ENCODE measurements at regions not wholly inside any gene's neighbourhood (a gene's known extent, or its start where the extent isn't known, plus 50 kb on each side); places are given as distances from the start of the nearest gene placed in this dataset.

- TF ChIP-seq POLR2A (IDR thresholded peaks at IDR 0.05; ENCODE audit: borderline replicate concordance, extremely low read depth, insufficient read depth, insufficient read length) (no peak), SRF (IDR thresholded peaks at IDR 0.05; ENCODE audit: low read depth) (no peak), CTCF (IDR thresholded peaks at IDR 0.05 in 2 of 3, conservative IDR thresholded peaks at IDR 0.05 in 1 of 3; ENCODE audit: borderline replicate concordance in 1 of 3, insufficient read depth in 1 of 3, low read depth in 2 of 3, low read length in 2 of 3) (no peak), JUND (IDR thresholded peaks at IDR 0.05) (no peak), EZH2phosphoT487 (IDR thresholded peaks at IDR 0.05; ENCODE audit: borderline replicate concordance) (no peak), EZH2 (IDR thresholded peaks at IDR 0.05) (no peak), SIN3A (IDR thresholded peaks at IDR 0.05; ENCODE audit: low read depth) (no peak), ZNF274 (IDR thresholded peaks at IDR 0.05; ENCODE audit: low read depth, low read length) (no peak), POLR2AphosphoS5 (IDR thresholded peaks at IDR 0.05; ENCODE audit: low read depth, low read length) (no peak)
- TF ChIP-seq, protein P1, sequence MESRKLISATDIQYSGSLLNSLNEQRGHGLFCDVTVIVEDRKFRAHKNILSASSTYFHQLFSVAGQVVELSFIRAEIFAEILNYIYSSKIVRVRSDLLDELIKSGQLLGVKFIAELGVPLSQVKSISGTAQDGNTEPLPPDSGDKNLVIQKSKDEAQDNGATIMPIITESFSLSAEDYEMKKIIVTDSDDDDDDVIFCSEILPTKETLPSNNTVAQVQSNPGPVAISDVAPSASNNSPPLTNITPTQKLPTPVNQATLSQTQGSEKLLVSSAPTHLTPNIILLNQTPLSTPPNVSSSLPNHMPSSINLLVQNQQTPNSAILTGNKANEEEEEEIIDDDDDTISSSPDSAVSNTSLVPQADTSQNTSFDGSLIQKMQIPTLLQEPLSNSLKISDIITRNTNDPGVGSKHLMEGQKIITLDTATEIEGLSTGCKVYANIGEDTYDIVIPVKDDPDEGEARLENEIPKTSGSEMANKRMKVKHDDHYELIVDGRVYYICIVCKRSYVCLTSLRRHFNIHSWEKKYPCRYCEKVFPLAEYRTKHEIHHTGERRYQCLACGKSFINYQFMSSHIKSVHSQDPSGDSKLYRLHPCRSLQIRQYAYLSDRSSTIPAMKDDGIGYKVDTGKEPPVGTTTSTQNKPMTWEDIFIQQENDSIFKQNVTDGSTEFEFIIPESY (IDR thresholded peaks at IDR 0.05; ENCODE audit: extremely low read depth, insufficient replicate concordance, low read length): no peak
Measured at GRCh38 chr1:17999884-18000283, 107.7 kb upstream of the IGSF21 start.

Measured in HCT116 (cell line).